ENCODE measurements at regions not wholly inside any gene's neighbourhood (a gene's known extent, or its start where the extent isn't known, plus 50 kb on each side); places are given as distances from the start of the nearest gene placed in this dataset.

DNA sequence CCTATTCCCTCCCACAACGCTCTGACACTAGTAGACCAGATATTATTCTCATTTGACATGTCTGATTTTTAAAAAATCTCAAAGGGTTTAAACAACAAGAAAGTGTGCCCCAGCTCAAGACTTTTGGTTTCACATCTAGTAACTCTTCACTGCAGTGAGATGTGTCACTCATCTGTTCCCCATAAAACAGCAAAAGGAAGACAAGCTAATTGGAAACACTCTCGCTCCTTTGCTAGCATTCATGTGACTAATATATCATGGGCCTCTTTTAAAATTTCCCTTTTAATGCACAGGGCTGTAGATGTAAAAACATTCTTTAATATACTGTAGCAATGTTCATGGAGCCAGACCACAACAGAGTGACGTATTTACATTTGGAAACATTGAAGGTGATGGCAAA, 372.6 kb downstream of the ZNF608 start:
- peaks cover 2 to 23% (median 13%) of the 10 kb centered on the region in 7 donors for H3K9me3 Mint-ChIP-seq
- peaks cover 0 to 3% (median 0%) of the 10 kb centered on the region in 3 donors for H3K27me3 Mint-ChIP-seq
- no peak for ATAC-seq (ENCODE audit: low read depth in 2 of 2)
- H3K4me1 Mint-ChIP-seq = no peaks in the 10 kb centered on the region
- no peak overlapping the region for H3K4me3 Mint-ChIP-seq
- no peak for DNase-seq
- peaks cover 0 to 4% of the 10 kb centered on the region in 2 donors for H3K36me3 Mint-ChIP-seq
- H3K27ac Mint-ChIP-seq = no peak overlapping the region

- DNase-seq (no peak), ATAC-seq (ENCODE audit: low read depth in 2 of 2) (no peak)
- H3K36me3 Mint-ChIP-seq = peaks cover 0 to 4% of the 10 kb centered on the region in 2 donors
- H3K27me3 Mint-ChIP-seq = peaks cover 0 to 3% (median 0%) of the 10 kb centered on the region in 3 donors
- no peak overlapping the region for H3K27ac Mint-ChIP-seq
- H3K4me3 Mint-ChIP-seq = no peak overlapping the region
- no peaks in the 10 kb centered on the region for H3K4me1 Mint-ChIP-seq
- peaks cover 3 to 24% (median 13%) of the 10 kb centered on the region in 7 donors for H3K9me3 Mint-ChIP-seq
These were observed 374.0 kb downstream of the ZNF608 start for GRCh38 chr5:124372457-124372856.

GRCh38 chr5:124371111-124371706, 375.2 kb downstream of the ZNF608 start:
- ATAC-seq (ENCODE audit: low read depth in 2 of 2) (no peak), DNase-seq (no peak)
- H3K4me3 Mint-ChIP-seq = no peak overlapping the region
- no peak overlapping the region for H3K27ac Mint-ChIP-seq
- no peaks in the 10 kb centered on the region for H3K27me3 Mint-ChIP-seq
- H3K9me3 Mint-ChIP-seq = peaks cover 3 to 22% (median 13%) of the 10 kb centered on the region in 7 donors
- H3K36me3 Mint-ChIP-seq = peaks cover 0 to 4% of the 10 kb centered on the region in 2 donors
- no peaks in the 10 kb centered on the region for H3K4me1 Mint-ChIP-seq

- peaks cover 0 to 16% (median 7%) of the 10 kb centered on the region in 7 donors for H3K9me3 Mint-ChIP-seq
- H3K36me3 Mint-ChIP-seq = peaks cover 0 to 4% of the 10 kb centered on the region in 2 donors
- ATAC-seq (ENCODE audit: low read depth in 2 of 2) (no peak), DNase-seq (no peak)
- no peak overlapping the region for H3K4me3 Mint-ChIP-seq
- H3K27ac Mint-ChIP-seq = no peak overlapping the region
- H3K4me1 Mint-ChIP-seq = no peaks in the 10 kb centered on the region
- no peaks in the 10 kb centered on the region for H3K27me3 Mint-ChIP-seq
These were observed 375.8 kb downstream of the ZNF608 start for GRCh38 chr5:124370601-124371000.

DNA sequence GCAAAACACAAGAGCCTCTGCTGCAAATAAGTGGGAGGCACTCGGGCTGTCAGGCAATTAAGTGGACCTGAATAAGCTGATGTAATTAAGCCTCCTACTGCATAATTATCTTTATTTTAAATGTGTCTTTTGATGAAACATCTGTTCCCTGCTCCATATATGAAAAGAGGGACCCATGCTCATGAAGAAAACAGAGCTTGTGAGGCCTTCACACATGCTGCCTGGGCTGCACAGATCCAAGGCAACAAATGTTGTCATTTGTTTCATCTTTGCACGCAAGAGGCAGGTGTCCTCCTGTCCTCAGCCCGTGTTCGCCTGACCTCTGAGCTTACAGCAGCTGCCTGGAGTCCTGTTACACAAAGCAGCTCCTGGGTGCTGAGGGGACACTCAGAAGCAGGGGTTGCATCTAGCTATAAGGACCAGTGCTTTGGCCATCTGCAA, 381.1 kb downstream of the ZNF608 start:
- no peak overlapping the region for H3K27ac Mint-ChIP-seq
- ATAC-seq (ENCODE audit: low read depth in 2 of 2) (no peak), DNase-seq (no peak)
- H3K9me3 Mint-ChIP-seq = peaks cover 2 to 24% (median 17%) of the 10 kb centered on the region in 7 donors
- H3K36me3 Mint-ChIP-seq = no peaks in the 10 kb centered on the region
- H3K4me3 Mint-ChIP-seq = no peak overlapping the region
- no peaks in the 10 kb centered on the region for H3K27me3 Mint-ChIP-seq
- no peaks in the 10 kb centered on the region for H3K4me1 Mint-ChIP-seq

- DNase-seq (no peak), ATAC-seq (ENCODE audit: low read depth in 2 of 2) (peak in 1 of 2 donors; percentile 58)
- no peak overlapping the region for H3K4me3 Mint-ChIP-seq
- peaks cover 5 to 12% (median 8%) of the 10 kb centered on the region in 3 donors for H3K4me1 Mint-ChIP-seq
- peaks cover 0 to 6% (median 0%) of the 10 kb centered on the region in 3 donors for H3K27me3 Mint-ChIP-seq
- H3K27ac Mint-ChIP-seq = no peak overlapping the region
- peaks cover 0 to 9% (median 2%) of the 10 kb centered on the region in 7 donors for H3K9me3 Mint-ChIP-seq
- peaks cover 3 to 7% of the 10 kb centered on the region in 2 donors for H3K36me3 Mint-ChIP-seq
These were observed 390.5 kb downstream of the ZNF608 start for GRCh38 chr5:124355928-124356327.

- H3K4me3 Mint-ChIP-seq = no peak overlapping the region
These were observed 393.4 kb downstream of the ZNF608 start for GRCh38 chr5:124353016-124353415.

DNA sequence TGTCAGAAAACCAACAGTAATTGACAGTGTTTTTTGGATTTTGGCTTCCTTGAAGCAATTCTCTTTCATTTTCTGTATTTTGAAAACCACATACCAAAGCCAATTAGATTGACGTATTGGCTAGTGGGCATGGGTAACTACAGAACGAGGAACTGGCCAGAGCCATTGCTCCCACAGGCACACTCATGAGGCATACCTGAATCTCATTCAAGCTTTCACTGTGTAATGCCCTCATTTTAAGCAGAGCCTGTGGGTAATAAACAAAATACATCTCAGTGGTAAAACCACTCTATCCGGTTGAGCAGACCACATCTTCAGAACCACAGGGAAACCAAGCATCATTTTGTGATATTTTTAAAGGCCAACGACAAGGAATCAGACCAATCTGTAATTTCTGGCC, 394.1 kb downstream of the ZNF608 start:
- H3K9me3 Mint-ChIP-seq = peaks cover 0 to 7% (median 1%) of the 10 kb centered on the region in 7 donors
- DNase-seq (no peak), ATAC-seq (ENCODE audit: low read depth in 2 of 2) (no peak)
- H3K27me3 Mint-ChIP-seq = peaks cover 0 to 6% (median 4%) of the 10 kb centered on the region in 3 donors
- H3K27ac Mint-ChIP-seq = no peak overlapping the region
- H3K4me3 Mint-ChIP-seq = no peak overlapping the region
- H3K36me3 Mint-ChIP-seq = peaks cover 0 to 8% of the 10 kb centered on the region in 2 donors
- H3K4me1 Mint-ChIP-seq = peaks cover 5 to 12% (median 8%) of the 10 kb centered on the region in 3 donors

More at GRCh38 chr5:124353016-124353415, 393.4 kb downstream of the ZNF608 start:
- DNase-seq (no peak), ATAC-seq (ENCODE audit: low read depth in 2 of 2) (no peak)
- no peak overlapping the region for H3K27ac Mint-ChIP-seq
- H3K4me1 Mint-ChIP-seq = peaks cover 5 to 12% (median 8%) of the 10 kb centered on the region in 3 donors
- peaks cover 0 to 8% of the 10 kb centered on the region in 2 donors for H3K36me3 Mint-ChIP-seq
- peaks cover 0 to 7% (median 1%) of the 10 kb centered on the region in 7 donors for H3K9me3 Mint-ChIP-seq
- peaks cover 0 to 6% (median 4%) of the 10 kb centered on the region in 3 donors for H3K27me3 Mint-ChIP-seq

- H3K27me3 Mint-ChIP-seq = peaks cover 0 to 6% (median 4%) of the 10 kb centered on the region in 3 donors
- H3K27ac Mint-ChIP-seq = no peak overlapping the region
- peaks cover 0 to 1% (median 0%) of the 10 kb centered on the region in 3 donors for H3K4me1 Mint-ChIP-seq
- H3K4me3 Mint-ChIP-seq = no peak overlapping the region
- ATAC-seq (ENCODE audit: low read depth in 2 of 2) = no peak
- H3K36me3 Mint-ChIP-seq = peaks cover 0 to 8% of the 10 kb centered on the region in 2 donors
- peaks cover 0 to 5% (median 0%) of the 10 kb centered on the region in 7 donors for H3K9me3 Mint-ChIP-seq
- no peak for DNase-seq
These were observed 396.5 kb downstream of the ZNF608 start for GRCh38 chr5:124349931-124350330.

DNA sequence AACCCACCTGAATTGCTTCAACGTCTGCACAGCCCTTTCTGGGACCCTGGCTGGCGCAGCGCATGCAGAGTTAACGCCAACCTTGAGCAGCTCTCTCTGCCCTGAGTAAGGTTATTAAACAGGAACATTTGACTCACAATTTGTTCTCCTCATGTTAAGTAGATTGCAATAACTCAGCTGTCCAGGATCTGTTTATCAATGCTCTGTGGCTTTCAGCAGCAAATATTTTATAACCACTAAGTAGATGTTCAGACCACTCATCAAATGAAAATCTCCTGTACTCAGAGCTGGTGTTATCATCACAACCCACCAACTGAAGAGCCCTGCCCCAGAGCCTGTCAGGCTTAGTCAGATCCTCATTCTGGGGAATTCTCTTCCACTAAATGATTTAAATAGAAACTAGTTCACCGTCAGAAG, 403.0 kb downstream of the ZNF608 start:
- Mint-ChIP-seq H3K9me3 (peaks cover 0 to under 1% (median 0%) of the 10 kb centered on the region in 7 donors), H3K4me1 (no peaks in the 10 kb centered on the region), H3K4me3 (no peak overlapping the region), H3K27ac (no peak overlapping the region), H3K36me3 (no peaks in the 10 kb centered on the region), H3K27me3 (no peaks in the 10 kb centered on the region)
- ATAC-seq (ENCODE audit: low read depth in 2 of 2) (no peak), DNase-seq (no peak)

DNA sequence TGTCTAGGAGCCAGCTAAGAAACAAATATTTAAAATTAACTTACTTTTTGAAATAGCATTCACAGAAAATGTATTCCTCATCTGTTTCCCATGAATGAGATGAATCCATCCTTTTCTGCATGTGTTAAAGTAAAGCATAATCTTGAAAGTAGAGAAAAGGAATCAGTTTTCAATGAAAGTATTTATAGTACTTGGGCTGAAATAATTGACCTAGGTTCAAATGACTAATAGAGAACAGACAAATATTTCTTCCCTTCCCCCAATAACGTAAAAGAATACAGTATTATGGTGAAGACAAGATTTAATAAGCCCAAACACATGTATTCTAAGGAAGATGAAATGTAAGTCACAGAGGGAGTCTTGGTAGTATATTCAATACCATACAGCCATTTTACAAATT, 403.5 kb downstream of the ZNF608 start:
- ATAC-seq (ENCODE audit: low read depth in 2 of 2) = no peak
- H3K4me1 Mint-ChIP-seq = no peaks in the 10 kb centered on the region
- no peak overlapping the region for H3K27ac Mint-ChIP-seq
- no peak overlapping the region for H3K4me3 Mint-ChIP-seq
- H3K9me3 Mint-ChIP-seq = peaks cover 0 to 5% (median 0%) of the 10 kb centered on the region in 7 donors
- H3K27me3 Mint-ChIP-seq = peaks cover 0 to 4% (median 0%) of the 10 kb centered on the region in 3 donors
- no peak for DNase-seq
- peaks cover 0 to 3% of the 10 kb centered on the region in 2 donors for H3K36me3 Mint-ChIP-seq

DNA sequence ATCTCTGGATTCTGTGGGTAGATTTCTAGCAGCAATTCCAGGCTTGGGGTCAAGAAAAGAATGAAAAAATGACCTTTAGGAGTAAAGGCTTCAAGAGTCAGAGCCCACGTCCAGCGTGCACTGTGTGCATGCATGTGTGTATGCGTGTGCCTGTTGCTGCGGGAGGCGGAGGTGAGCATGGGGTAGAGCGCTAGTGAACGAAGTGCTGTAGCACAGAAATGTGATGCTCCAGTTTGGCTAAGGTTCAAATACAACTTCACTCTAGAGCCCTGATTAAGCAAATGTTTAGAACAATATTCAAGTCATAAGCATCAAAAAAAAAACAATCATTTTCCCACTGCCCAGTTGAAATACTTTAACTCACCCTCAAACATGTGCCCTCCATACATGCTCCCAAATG, 403.9 kb downstream of the ZNF608 start:
- ATAC-seq (ENCODE audit: low read depth in 2 of 2) = no peak
- no peak overlapping the region for H3K4me3 Mint-ChIP-seq
- no peak for DNase-seq
- H3K4me1 Mint-ChIP-seq = no peaks in the 10 kb centered on the region
- peaks cover 0 to 6% (median 0%) of the 10 kb centered on the region in 7 donors for H3K9me3 Mint-ChIP-seq
- no peak overlapping the region for H3K27ac Mint-ChIP-seq
- H3K27me3 Mint-ChIP-seq = peaks cover 0 to 6% (median 0%) of the 10 kb centered on the region in 3 donors
- H3K36me3 Mint-ChIP-seq = peaks cover 0 to 5% of the 10 kb centered on the region in 2 donors

DNA sequence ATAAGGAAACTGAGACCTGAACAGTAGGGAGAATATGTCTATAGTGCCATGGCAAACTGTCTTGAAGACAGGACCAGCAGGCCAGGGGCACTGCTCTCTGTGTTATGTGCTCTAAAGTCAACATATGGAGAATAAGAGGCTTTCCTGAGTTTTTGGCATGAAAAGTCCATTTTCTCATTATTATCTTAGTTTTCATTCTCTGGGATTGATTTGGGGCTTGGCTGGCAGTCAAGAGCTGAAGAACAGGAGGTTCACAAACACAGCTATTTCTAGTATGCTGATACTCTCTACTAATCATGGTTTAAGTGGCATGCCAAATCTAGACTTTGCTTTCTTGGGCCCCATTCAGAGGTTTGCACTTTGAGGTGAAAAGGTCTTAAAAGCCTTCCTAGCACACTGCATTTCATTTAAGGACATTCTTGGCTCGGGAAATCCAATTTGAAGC, 404.4 kb downstream of the ZNF608 start:
- Mint-ChIP-seq H3K36me3 (peaks cover 0 to 9% of the 10 kb centered on the region in 2 donors), H3K9me3 (peaks cover 0 to 6% (median 2%) of the 10 kb centered on the region in 7 donors), H3K27me3 (peaks cover 0 to 6% (median 0%) of the 10 kb centered on the region in 3 donors), H3K4me1 (no peaks in the 10 kb centered on the region), H3K27ac (no peak overlapping the region), H3K4me3 (no peak overlapping the region)
- no peak for DNase-seq
- ATAC-seq (ENCODE audit: low read depth in 2 of 2) = no peak

All from naive B cell (primary cell).